Naive thymus-derived CD4-positive, alpha-beta T cell (primary cell): ENCODE measurements at regions not wholly inside any gene's neighbourhood (a gene's known extent, or its start where the extent isn't known, plus 50 kb on each side); places are given as distances from the start of the nearest gene placed in this dataset.

Experiments
- ATAC-seq: fragments of 150-1000 bp; cut with Tn5 transposase; 2 replicates; pipeline ENCODE4 v1.10.0; 2021; ENCODE audit warnings: mild to moderate bottlenecking, moderate library complexity
- CTCF ChIA-PET: fragments of 350-600 bp; sonication (Branson Sonifier 250); formaldehyde crosslinking; loops from one replicate; lab custom pipeline; 2021; ENCODE audit warnings: antibody characterized with exemption; lab: Charles Lee
- POLR2A ChIA-PET: fragments of 350-600 bp; sonication (Branson Sonifier 250); formaldehyde crosslinking; loops from one replicate; lab custom pipeline; 2021; ENCODE audit warnings: antibody characterized with exemption, inconsistent platforms; lab: Charles Lee
- DNase-seq, 9 donors: peaks; one replicate each; pipeline versions ENCODE4 v3.0.0 to v3.0.0-alpha.2; 2020 to 2022; ENCODE audit warnings: mixed read lengths in 1 of 9
- H3K27ac ChIP-seq: one replicate; pipeline ENCODE4 v1.7.0; 2013; ENCODE audit warnings: mild to moderate bottlenecking, low read depth, low read length, moderate library complexity
- H3K27me3 ChIP-seq, 2 donors: one replicate each; pipeline ENCODE4 v1.7.0; 2013; ENCODE audit warnings: low read length in 2 of 2, mild to moderate bottlenecking in 2 of 2, moderate library complexity in 2 of 2; ENCODE audit not compliant: control insufficient read depth in 2 of 2, insufficient read depth in 2 of 2
- H3K36me3 ChIP-seq, 3 experiments: 1 replicate in 2 of 3; 2 replicates in 1 of 3; pipeline ENCODE4 v1.7.0; 2013; ENCODE audit warnings: low read length in 3 of 3, mild to moderate bottlenecking in 3 of 3, moderate library complexity in 1 of 3; ENCODE audit not compliant: insufficient read depth in 3 of 3, control insufficient read depth in 2 of 3
- H3K4me1 ChIP-seq, 2 donors: one replicate each; pipeline ENCODE4 v1.7.0; 2013; ENCODE audit warnings: low read length in 2 of 2, mild to moderate bottlenecking in 2 of 2, moderate library complexity in 1 of 2; ENCODE audit not compliant: control insufficient read depth in 2 of 2, insufficient read depth in 2 of 2
- H3K4me3 ChIP-seq: 2 replicates; pipeline ENCODE4 v1.7.0; 2013; ENCODE audit warnings: mild to moderate bottlenecking, low read length
- H3K9me3 ChIP-seq, 3 experiments: 1 replicate in 2 of 3; 2 replicates in 1 of 3; pipeline ENCODE4 v1.7.0; 2013; ENCODE audit warnings: low read length in 3 of 3; ENCODE audit not compliant: control insufficient read depth in 2 of 3
- H3K27ac Mint-ChIP-seq, 9 donors: one replicate each; pipeline ENCODE4 v1.8.0; 2020 to 2022; ENCODE audit warnings: mixed read lengths in 9 of 9, mild to moderate bottlenecking in 8 of 9, moderate library complexity in 5 of 9, inconsistent platforms in 2 of 9
- H3K27me3 Mint-ChIP-seq, 5 donors: one replicate each; pipeline ENCODE4 v1.8.0; 2021 to 2022; ENCODE audit warnings: mixed read lengths in 5 of 5, mild to moderate bottlenecking in 1 of 5
- H3K36me3 Mint-ChIP-seq, 5 donors: one replicate each; pipeline ENCODE4 v1.8.0; 2020 to 2022; ENCODE audit warnings: mixed read lengths in 5 of 5, mild to moderate bottlenecking in 3 of 5, inconsistent platforms in 1 of 5
- H3K4me1 Mint-ChIP-seq, 7 donors: one replicate each; pipeline ENCODE4 v1.8.0; 2020 to 2022; ENCODE audit warnings: mixed read lengths in 7 of 7, mild to moderate bottlenecking in 3 of 7, inconsistent platforms in 1 of 7
- H3K4me3 Mint-ChIP-seq, 10 donors: one replicate each; pipeline ENCODE4 v1.8.0; 2020 to 2022; ENCODE audit warnings: mild to moderate bottlenecking in 10 of 10, mixed read lengths in 10 of 10, moderate library complexity in 6 of 10, inconsistent platforms in 2 of 10
- H3K9me3 Mint-ChIP-seq, 11 donors: one replicate each; pipeline ENCODE4 v1.8.0; 2020 to 2022; ENCODE audit warnings: mixed read lengths in 11 of 11, mild to moderate bottlenecking in 4 of 11, inconsistent platforms in 1 of 11, moderate library complexity in 1 of 11
- intact Hi-C, 2 donors: fragments of 100-400 bp; cut with micrococcal nuclease; formaldehyde crosslinking; loops; one replicate each; pipeline ENCODE4 v1.15.1; 2023

DNA sequence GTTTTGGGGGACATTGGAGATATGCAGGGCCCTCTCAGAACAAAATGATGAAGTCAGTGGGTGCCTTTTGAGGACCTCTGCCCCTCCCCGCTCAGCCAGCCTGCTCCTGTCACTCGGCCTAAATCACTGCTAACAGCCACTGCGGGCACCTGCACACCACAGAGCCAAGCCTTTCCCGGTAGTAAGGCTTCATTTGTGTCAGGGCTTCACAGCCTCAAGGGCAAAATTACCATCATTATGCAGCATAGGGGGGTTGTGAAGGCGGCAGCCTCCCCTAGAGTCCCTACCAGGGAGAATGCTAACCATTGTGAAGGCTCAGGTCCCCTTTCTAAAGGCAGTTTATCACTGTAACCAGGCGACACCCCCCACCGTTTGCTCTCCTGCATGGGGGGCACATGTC, 519.8 kb upstream of the MYT1L start:
- ChIA-PET POLR2A (no interaction called here), CTCF (no interaction called here)
- no peak for DNase-seq
- no peak overlapping the region for H3K27ac ChIP-seq
- Mint-ChIP-seq H3K4me1 (no peaks in the 10 kb centered on the region), H3K27me3 (no peaks in the 10 kb centered on the region), H3K9me3 (no peaks in the 10 kb centered on the region), H3K36me3 (no peaks in the 10 kb centered on the region), H3K4me3 (no peak overlapping the region), H3K27ac (no peak overlapping the region)
- intact Hi-C loops = no loop called here
- no peaks in the 10 kb centered on the region for H3K9me3 ChIP-seq
- no peaks in the 10 kb centered on the region for H3K36me3 ChIP-seq
- no peaks in the 10 kb centered on the region for H3K27me3 ChIP-seq
- H3K4me1 ChIP-seq = no peaks in the 10 kb centered on the region
- no peak overlapping the region for H3K4me3 ChIP-seq
- ATAC-seq = no peak

DNA sequence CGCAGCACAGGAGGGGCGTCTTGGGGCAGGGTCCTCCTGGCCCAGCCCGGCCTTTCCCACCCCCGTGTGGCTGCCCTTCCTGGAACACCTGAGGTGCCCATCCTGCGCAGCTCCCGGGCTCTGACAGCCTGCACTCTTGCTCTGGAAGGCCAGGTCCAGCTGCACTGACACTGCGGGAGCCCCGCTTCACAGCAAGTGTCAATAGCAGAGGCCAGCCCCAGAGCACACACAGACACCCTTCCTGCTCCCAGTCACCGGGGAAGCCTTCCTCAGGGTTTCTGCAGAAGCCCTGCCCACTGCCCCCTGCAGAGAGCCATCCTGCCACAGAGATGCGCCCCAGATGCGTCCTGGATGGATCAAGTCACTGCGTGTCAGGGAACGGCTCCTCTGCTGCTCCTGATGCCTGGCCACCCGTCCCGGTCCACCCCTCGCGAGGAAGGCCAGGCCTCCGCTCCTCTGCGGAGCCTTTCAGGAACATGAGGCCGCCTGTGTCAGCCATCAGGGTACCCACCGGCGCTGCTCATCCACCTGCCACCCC, 519.2 kb upstream of the MYT1L start:
- Mint-ChIP-seq H3K4me3 (no peak overlapping the region), H3K9me3 (no peaks in the 10 kb centered on the region), H3K4me1 (no peaks in the 10 kb centered on the region), H3K36me3 (no peaks in the 10 kb centered on the region), H3K27ac (no peak overlapping the region), H3K27me3 (no peaks in the 10 kb centered on the region)
- intact Hi-C loops = no loop called here
- no peaks in the 10 kb centered on the region for H3K27me3 ChIP-seq
- ChIA-PET POLR2A (no interaction called here), CTCF (no interaction called here)
- H3K4me3 ChIP-seq = no peak overlapping the region
- no peaks in the 10 kb centered on the region for H3K9me3 ChIP-seq
- ATAC-seq (no peak), DNase-seq (no peak)
- H3K36me3 ChIP-seq = no peaks in the 10 kb centered on the region
- no peaks in the 10 kb centered on the region for H3K4me1 ChIP-seq
- no peak overlapping the region for H3K27ac ChIP-seq

DNA sequence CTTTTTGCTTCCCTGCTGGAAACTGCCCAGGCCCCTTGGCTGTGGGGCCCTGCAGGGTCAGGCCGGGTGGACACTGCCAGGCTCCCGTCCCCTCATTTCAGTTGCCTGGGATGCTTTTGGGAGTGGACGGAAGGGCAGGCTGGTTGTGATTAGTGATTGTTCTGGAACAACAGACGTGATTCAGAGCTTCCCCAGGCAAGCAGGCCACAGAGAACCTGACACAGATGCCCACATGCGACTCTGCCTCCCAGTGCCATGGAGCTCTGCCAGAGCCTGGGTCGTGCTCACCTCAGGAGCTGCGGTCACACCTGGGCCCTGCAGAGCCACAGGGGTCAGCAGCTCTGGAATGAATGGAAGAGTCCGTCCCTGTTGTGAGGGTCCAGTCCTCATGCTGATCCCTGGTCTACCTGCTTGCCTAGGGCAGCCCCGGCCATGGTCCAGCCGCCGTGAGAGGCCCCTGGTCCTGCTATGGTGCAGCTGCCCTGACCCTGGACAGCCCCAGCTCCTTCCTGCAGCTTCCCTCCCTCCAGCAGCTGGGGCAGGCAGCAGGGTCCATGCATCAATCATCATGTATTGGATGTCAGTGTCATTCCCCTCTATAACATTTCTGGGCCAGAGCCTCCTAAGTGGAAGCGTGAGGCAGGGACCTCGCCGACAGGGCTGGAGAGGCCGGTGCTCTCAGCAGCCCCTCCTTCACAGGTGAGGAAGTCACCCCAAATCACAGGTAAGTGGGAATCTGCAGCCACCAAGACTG, 518.6 kb upstream of the MYT1L start:
- no peak overlapping the region for H3K27ac ChIP-seq
- no peaks in the 10 kb centered on the region for H3K36me3 ChIP-seq
- intact Hi-C loops = loop anchor here in 1 of 2 donors (10.0 kb wide), 1 partner anchor 455 kb away; no protein-coding TSS in a partner anchor
- POLR2A ChIA-PET = no interaction called here
- Mint-ChIP-seq H3K9me3 (no peaks in the 10 kb centered on the region), H3K36me3 (no peaks in the 10 kb centered on the region), H3K4me1 (no peaks in the 10 kb centered on the region), H3K27me3 (no peaks in the 10 kb centered on the region), H3K27ac (no peak overlapping the region), H3K4me3 (no peak overlapping the region)
- no peak overlapping the region for H3K4me3 ChIP-seq
- ATAC-seq (no peak), DNase-seq (no peak)
- no peaks in the 10 kb centered on the region for H3K4me1 ChIP-seq
- CTCF ChIA-PET = no interaction called here
- H3K9me3 ChIP-seq = no peaks in the 10 kb centered on the region
- H3K27me3 ChIP-seq = no peaks in the 10 kb centered on the region

DNA sequence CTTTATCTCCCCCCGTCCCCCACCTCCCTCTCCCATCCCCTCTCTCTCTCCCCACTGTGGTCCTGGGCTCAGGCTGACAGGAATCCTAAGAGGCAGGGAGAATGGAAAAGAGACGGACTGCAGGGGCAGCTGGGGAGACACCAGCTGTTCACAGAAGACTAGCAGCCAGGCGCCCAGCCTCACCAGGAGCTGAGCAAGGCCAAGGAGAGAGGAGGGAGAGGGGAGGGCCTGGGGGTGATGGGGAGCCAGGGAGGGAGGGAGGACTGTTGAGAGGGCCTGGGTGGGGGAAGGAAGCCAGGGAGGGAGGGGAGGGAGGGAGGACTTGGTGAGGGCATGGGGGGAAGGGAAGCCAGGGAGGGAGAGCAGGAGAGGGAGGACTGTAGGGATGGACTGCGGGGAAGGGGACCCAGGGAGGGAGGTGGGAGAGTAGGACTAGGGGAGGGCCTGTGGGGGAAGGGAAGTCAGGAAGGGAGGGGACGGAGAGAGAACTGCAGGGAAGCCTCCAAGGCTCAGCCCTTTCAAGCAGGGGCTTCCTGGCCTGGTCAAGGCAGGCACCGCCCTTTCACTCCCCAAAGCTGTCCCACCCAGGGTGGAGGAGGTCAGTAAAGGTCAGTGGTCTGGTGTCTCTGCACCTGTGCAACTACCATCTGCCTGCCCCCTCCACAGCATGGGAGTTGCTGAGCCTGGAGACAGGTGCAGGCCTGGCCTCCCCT, 517.7 kb upstream of the MYT1L start:
- POLR2A ChIA-PET = no interaction called here
- H3K36me3 Mint-ChIP-seq = no peaks in the 10 kb centered on the region
- no peak overlapping the region for H3K27ac Mint-ChIP-seq
- no peaks in the 10 kb centered on the region for H3K27me3 ChIP-seq
- no peaks in the 10 kb centered on the region for H3K27me3 Mint-ChIP-seq
- no peaks in the 10 kb centered on the region for H3K4me1 ChIP-seq
- H3K27ac ChIP-seq = no peak overlapping the region
- H3K9me3 Mint-ChIP-seq = no peaks in the 10 kb centered on the region
- H3K4me1 Mint-ChIP-seq = no peaks in the 10 kb centered on the region
- CTCF ChIA-PET = no interaction called here
- no peak for DNase-seq
- no peak overlapping the region for H3K4me3 ChIP-seq
- no peak for ATAC-seq
- intact Hi-C loops = loop anchor here in 1 of 2 donors (10.0 kb wide), 1 partner anchor 456 kb away; no protein-coding TSS in a partner anchor
- H3K36me3 ChIP-seq = no peaks in the 10 kb centered on the region
- no peak overlapping the region for H3K4me3 Mint-ChIP-seq
- no peaks in the 10 kb centered on the region for H3K9me3 ChIP-seq

DNA sequence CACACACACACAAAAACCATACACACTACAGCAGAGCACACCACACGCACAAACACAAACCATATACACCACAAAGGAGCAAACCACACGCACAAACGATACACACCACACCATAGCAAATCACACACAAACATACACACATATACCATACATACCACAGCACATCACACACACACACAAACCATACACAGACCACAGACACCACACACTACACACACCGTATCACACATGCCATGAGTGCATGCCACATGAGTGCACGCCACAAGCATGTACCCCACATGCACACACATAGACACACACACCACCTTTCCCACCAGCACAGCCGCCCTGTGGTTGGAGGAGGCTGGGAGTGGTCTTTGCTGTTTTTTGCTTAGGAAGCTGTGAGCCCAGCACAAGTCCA, 517.1 kb upstream of the MYT1L start:
- no peak overlapping the region for H3K27ac Mint-ChIP-seq
- H3K27me3 Mint-ChIP-seq = no peaks in the 10 kb centered on the region
- ChIA-PET POLR2A (no interaction called here), CTCF (no interaction called here)
- Histone ChIP-seq H3K36me3 (no peaks in the 10 kb centered on the region), H3K27ac (no peak overlapping the region), H3K9me3 (no peaks in the 10 kb centered on the region), H3K4me1 (no peaks in the 10 kb centered on the region), H3K4me3 (no peak overlapping the region), H3K27me3 (no peaks in the 10 kb centered on the region)
- intact Hi-C loops = loop anchor here in 1 of 2 donors (10.0 kb wide), 1 partner anchor 457 kb away; no protein-coding TSS in a partner anchor
- no peak overlapping the region for H3K4me3 Mint-ChIP-seq
- ATAC-seq (no peak), DNase-seq (no peak)
- H3K9me3 Mint-ChIP-seq = no peaks in the 10 kb centered on the region
- no peaks in the 10 kb centered on the region for H3K36me3 Mint-ChIP-seq
- no peaks in the 10 kb centered on the region for H3K4me1 Mint-ChIP-seq

DNA sequence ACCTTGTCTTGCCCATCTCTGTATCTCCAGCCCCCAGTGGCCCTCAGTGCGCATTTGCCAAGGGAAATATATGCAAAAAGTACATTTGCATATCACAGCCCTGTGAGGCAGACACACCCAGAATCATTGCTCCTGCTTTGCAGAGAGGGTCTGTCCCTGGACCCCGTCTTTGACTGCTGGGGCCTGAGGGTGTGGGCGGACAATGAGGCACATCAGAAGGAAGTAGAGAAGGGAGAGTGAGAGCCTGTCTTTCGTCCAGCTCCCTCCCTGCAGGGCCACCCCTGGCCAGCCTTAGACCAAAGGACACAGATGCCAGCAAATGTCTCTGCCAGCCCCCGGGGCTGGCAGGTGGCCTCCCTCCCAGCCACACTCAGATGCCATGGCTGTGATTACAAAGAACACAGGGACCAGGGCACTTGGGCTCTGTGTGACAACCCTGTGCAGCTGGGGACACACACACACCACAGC, 516.2 kb upstream of the MYT1L start:
- Mint-ChIP-seq H3K4me3 (no peak overlapping the region), H3K9me3 (no peaks in the 10 kb centered on the region), H3K4me1 (no peaks in the 10 kb centered on the region), H3K27me3 (no peaks in the 10 kb centered on the region), H3K36me3 (no peaks in the 10 kb centered on the region), H3K27ac (no peak overlapping the region)
- intact Hi-C loops = loop anchor here in 1 of 2 donors (10.0 kb wide), 1 partner anchor 458 kb away; no protein-coding TSS in a partner anchor
- H3K4me3 ChIP-seq = no peak overlapping the region
- no peak overlapping the region for H3K27ac ChIP-seq
- no peaks in the 10 kb centered on the region for H3K27me3 ChIP-seq
- ATAC-seq (no peak), DNase-seq (no peak)
- ChIA-PET CTCF (no interaction called here), POLR2A (no interaction called here)
- no peaks in the 10 kb centered on the region for H3K4me1 ChIP-seq
- no peaks in the 10 kb centered on the region for H3K9me3 ChIP-seq
- no peaks in the 10 kb centered on the region for H3K36me3 ChIP-seq
